ENCODE measurements at regions not wholly inside any gene's neighbourhood (a gene's known extent, or its start where the extent isn't known, plus 50 kb on each side); places are given as distances from the start of the nearest gene placed in this dataset.

DNA sequence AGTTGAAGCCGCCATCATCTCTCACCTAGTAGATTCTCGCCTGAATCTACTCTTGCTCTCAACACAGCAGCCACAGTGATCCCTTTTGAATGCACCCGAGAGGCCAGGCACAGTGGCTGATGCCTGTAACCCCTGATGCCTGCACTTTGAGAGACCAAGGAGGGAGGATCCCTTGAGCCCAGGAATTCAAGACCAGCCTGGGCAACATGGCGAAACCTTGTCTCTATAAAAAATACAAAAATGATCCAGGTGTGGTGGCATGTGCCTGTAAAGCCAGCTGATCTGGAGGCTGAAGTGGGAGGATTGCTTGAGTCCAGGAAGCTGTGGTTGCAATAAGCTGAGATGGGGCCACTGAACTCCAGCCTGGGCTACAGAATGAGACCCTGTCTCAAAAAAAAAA is 60.3 kb upstream of the EML4 start:
- TF ChIP-seq, protein P1, sequence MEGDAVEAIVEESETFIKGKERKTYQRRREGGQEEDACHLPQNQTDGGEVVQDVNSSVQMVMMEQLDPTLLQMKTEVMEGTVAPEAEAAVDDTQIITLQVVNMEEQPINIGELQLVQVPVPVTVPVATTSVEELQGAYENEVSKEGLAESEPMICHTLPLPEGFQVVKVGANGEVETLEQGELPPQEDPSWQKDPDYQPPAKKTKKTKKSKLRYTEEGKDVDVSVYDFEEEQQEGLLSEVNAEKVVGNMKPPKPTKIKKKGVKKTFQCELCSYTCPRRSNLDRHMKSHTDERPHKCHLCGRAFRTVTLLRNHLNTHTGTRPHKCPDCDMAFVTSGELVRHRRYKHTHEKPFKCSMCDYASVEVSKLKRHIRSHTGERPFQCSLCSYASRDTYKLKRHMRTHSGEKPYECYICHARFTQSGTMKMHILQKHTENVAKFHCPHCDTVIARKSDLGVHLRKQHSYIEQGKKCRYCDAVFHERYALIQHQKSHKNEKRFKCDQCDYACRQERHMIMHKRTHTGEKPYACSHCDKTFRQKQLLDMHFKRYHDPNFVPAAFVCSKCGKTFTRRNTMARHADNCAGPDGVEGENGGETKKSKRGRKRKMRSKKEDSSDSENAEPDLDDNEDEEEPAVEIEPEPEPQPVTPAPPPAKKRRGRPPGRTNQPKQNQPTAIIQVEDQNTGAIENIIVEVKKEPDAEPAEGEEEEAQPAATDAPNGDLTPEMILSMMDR (IDR thresholded peaks at IDR 0.05; ENCODE audit: low read depth, low read length), result no peak
- no peak overlapping the region for H3K4me3 ChIP-seq (replicated peaks in 1 of 2; ENCODE audit: low read depth in 2 of 2, low read length in 2 of 2)
- no peak for DNase-seq (ENCODE audit: low read depth in 2 of 2)

DNA sequence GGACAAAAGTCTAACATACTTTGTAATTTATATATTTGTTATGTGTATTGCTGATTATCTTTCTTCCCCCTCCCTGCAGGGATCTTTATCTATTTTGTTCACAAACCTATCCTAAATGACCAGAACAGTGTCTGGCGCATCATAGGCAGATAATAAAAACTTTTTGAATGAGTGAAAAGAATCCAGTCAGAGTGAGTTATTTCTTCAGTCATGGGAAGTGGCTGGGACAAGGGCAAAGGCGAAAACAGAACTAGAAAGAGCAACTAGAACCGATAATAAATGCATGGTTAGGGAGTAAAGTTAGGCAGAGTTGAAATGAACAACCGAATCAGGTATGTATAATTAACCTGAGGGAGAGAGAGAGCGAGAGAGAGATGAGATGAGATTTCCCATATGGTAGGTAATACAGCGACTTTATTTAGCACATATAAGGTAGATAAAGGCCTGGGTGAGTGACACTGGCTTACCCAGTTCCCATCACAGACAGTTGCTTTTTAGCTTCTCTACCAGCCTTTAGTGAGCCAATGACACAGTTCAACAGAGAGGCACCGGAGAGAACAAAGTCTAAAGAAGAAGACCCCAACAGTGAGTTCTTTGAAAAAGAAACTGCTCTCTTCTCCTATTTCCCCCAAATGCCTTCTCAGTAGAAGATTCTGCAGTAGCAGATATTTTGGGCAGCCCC is 59.1 kb upstream of the EML4 start:
- H3K4me3 ChIP-seq (replicated peaks in 1 of 2; ENCODE audit: low read depth in 2 of 2, low read length in 2 of 2), result no peak overlapping the region
- TF ChIP-seq, protein P1 (IDR thresholded peaks at IDR 0.05; ENCODE audit: low read depth, low read length), result no peak
- no peak for DNase-seq (ENCODE audit: low read depth in 2 of 2)

DNA sequence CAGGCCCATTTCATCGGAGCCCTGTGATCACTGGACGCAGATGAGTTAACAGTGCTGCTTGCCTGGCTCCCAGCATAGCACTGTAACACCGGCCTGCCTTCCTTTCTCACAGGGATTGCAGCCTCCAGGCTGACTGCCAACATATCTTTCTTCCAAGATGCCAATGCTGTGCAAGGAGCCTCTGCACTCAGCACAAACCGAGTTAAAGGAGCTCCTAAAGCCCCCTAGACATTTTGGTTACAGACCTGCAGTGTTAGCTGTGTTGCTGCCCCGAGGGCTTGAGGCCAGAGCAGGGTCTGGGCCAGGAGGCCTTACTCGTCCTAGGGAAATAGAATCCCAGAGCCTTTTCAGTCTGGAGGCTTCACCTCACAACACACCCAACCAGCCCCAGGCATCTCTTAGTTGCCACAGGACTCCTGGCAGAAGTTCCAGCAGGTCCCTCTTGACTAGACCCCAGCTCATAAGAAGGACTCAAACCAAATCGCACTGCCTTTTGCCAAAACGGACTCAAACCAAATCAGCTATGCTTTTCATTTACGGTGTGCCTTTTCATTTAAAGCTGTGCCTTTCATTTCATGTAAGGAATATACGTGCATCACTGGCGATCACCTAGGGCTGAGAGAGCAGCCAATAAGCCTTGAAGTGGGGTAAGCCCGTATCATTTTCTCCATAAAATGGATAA is 58.4 kb upstream of the EML4 start:
- TF ChIP-seq, protein P1 (IDR thresholded peaks at IDR 0.05; ENCODE audit: low read depth, low read length), result no peak
- no peak overlapping the region for H3K4me3 ChIP-seq (replicated peaks in 1 of 2; ENCODE audit: low read depth in 2 of 2, low read length in 2 of 2)
- DNase-seq (ENCODE audit: low read depth in 2 of 2), result peak; percentile 42 to 83

DNA sequence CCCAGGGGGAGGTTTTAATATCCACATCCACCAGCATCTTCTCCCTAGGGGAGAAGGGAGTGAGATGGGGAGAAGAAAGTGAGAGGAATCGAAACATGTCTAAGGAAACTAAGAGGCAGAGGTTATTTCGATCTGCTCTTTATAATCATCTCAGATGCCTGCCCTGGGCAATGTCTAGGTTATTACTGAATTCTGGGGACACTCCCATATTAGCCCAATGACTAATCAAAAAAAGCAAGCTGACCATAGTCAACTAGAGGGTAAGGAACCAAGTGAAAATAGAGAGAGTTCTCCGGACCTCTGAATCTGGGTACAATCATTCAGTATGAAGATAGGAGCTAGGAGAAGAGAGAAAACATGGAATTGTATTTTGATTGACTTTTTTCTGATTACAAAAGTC is 56.7 kb upstream of the EML4 start:
- DNase-seq (ENCODE audit: low read depth in 2 of 2), result no peak
- no peak overlapping the region for H3K4me3 ChIP-seq (replicated peaks in 1 of 2; ENCODE audit: low read depth in 2 of 2, low read length in 2 of 2)
- TF ChIP-seq, protein P1 (IDR thresholded peaks at IDR 0.05; ENCODE audit: low read depth, low read length), result no peak

DNA sequence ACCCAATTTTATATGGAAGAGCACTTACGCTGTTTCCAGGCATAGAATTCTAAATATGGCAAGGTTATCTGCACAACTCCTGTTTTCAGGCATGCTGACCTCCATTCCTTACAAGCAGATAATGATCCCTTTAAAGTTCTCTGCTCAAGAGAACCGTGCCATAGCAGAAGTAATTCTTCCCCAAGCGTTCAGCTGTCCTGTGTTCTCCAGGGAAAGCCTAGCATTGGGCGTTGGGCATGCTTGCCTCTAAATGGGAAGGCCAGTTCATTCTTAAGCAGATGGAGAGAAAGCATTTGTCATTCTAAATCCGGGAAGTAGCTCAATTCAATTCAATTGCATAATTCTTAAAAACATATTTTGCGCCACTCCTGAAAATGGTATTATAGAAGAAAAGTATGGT is 55.7 kb upstream of the EML4 start:
- H3K4me3 ChIP-seq (replicated peaks in 1 of 2; ENCODE audit: low read depth in 2 of 2, low read length in 2 of 2), result no peak overlapping the region
- no peak for DNase-seq (ENCODE audit: low read depth in 2 of 2)
- TF ChIP-seq, protein P1 (IDR thresholded peaks at IDR 0.05; ENCODE audit: low read depth, low read length), result no peak

DNA sequence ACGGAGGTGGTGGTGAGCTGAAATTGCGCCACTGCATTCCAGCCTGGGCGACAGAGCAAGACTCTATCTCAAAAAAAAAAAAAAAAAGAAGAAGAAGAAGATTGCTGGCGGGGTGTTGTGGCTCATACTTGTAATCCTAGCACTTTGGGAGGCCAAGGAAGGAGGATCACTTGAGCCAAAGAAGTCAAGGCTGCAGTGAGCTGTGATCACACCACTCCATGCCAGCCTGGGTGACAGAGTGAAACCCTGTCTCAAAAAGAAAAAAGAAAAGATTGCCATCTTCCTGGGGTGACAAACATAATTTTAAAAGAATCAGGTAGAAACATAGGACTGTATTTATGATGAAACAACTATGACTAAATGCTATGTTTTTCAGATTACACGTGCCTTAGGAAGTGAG is 55.1 kb upstream of the EML4 start:
- no peak overlapping the region for H3K4me3 ChIP-seq (replicated peaks in 1 of 2; ENCODE audit: low read depth in 2 of 2, low read length in 2 of 2)
- TF ChIP-seq, protein P1 (IDR thresholded peaks at IDR 0.05; ENCODE audit: low read depth, low read length), result no peak
- no peak for DNase-seq (ENCODE audit: low read depth in 2 of 2)

Measured in cardiac fibroblast (primary cell).